Neural cell (in vitro differentiated cells): ENCODE measurements at regions not wholly inside any gene's neighbourhood (a gene's known extent, or its start where the extent isn't known, plus 50 kb on each side); places are given as distances from the start of the nearest gene placed in this dataset.

Experiments
- H2AFZ ChIP-seq: fragments of 200-600, 300-800 bp; sonication (generic), shearing (Covaris generic); 2 replicates; pipeline ENCODE4 v1.6.0; 2014; ENCODE audit warnings: low read depth, mild to moderate bottlenecking, antibody characterized with exemption, low read length, moderate library complexity
- H3F3A ChIP-seq: fragments of 200-600 bp; shearing (Covaris generic); 2 replicates; pipeline ENCODE4 v1.6.1; 2016; ENCODE audit warnings: mild to moderate bottlenecking, moderate library complexity, mixed read lengths, antibody characterized with exemption, low read length; ENCODE audit not compliant: insufficient read depth, poor library complexity, severe bottlenecking
- H3K27ac ChIP-seq: fragments of 200-600, 300-800 bp; sonication (generic), shearing (Covaris generic); 2 replicates; pipeline ENCODE4 v1.5.1; 2014; ENCODE audit warnings: mild to moderate bottlenecking, low read length, moderate library complexity
- H3K27me3 ChIP-seq: fragments of 300-800, 200-600 bp; sonication (generic), shearing (Covaris generic); 2 replicates; pipeline ENCODE4 v1.6.0; 2014; ENCODE audit warnings: mild to moderate bottlenecking, low read depth, low read length, moderate library complexity; ENCODE audit not compliant: insufficient read depth
- H3K36me3 ChIP-seq: fragments of 300-800, 200-600 bp; sonication (generic), shearing (Covaris generic); 2 replicates; pipeline ENCODE4 v1.5.1; 2014; ENCODE audit warnings: mild to moderate bottlenecking, antibody characterized with exemption, low read length, moderate library complexity; ENCODE audit not compliant: insufficient read depth
- H3K4me2 ChIP-seq: fragments of 300-800, 200-600 bp; sonication (generic), shearing (Covaris generic); 2 replicates; pipeline ENCODE4 v1.6.0; 2014; ENCODE audit warnings: mild to moderate bottlenecking, low read length
- H3K4me3 ChIP-seq: fragments of 300-800, 200-600 bp; sonication (generic), shearing (Covaris generic); 2 replicates; pipeline ENCODE4 v1.5.1; 2014; ENCODE audit warnings: mild to moderate bottlenecking, low read length, moderate library complexity
- H3K79me2 ChIP-seq: fragments of 200-600 bp; shearing (Covaris generic); replicated peaks from 2 replicates; pipeline ENCODE4 v1.6.0; 2014; ENCODE audit warnings: mild to moderate bottlenecking, low read length, moderate library complexity; ENCODE audit not compliant: insufficient read depth
- H3K9ac ChIP-seq: fragments of 300-800, 200-600 bp; sonication (generic), shearing (Covaris generic); 2 replicates; pipeline ENCODE4 v1.6.1; 2016; ENCODE audit warnings: mild to moderate bottlenecking, low read length, mixed read lengths
- H3K9me2 ChIP-seq: fragments of 200-600 bp; shearing (Covaris generic); 2 replicates; pipeline ENCODE4 v1.6.1; 2016; ENCODE audit warnings: mild to moderate bottlenecking, low read length, mixed read lengths; ENCODE audit not compliant: insufficient read depth
- H3K9me3 ChIP-seq: fragments of 200-600, 300-800 bp; sonication (generic), shearing (Covaris generic); 2 replicates; pipeline ENCODE4 v1.6.1; 2016; ENCODE audit warnings: mild to moderate bottlenecking, mixed run types, low read length, moderate library complexity, mixed read lengths
- H4K20me1 ChIP-seq: fragments of 200-600 bp; shearing (Covaris generic); 2 replicates; pipeline ENCODE4 v1.6.1; 2016; ENCODE audit warnings: mild to moderate bottlenecking, mixed run types; ENCODE audit not compliant: insufficient read depth
- CTCF ChIP-seq: fragments of 450-650 bp; IDR thresholded peaks from 2 replicates; pipeline ENCODE4 v1.5.1; 2014; ENCODE audit warnings: antibody characterized with exemption, mild to moderate bottlenecking, moderate library complexity; ENCODE audit not compliant: poor library complexity, severe bottlenecking
- EP300 ChIP-seq: fragments of 450-650 bp; conservative IDR thresholded peaks from 2 replicates; pipeline ENCODE4 v1.6.1; 2014; ENCODE audit warnings: antibody characterized with exemption, mild to moderate bottlenecking, moderate library complexity; ENCODE audit not compliant: poor library complexity, severe bottlenecking
- EZH2 ChIP-seq: fragments of 200-600, 300-800 bp; shearing (Covaris generic), sonication (generic); IDR thresholded peaks from 2 replicates; pipeline ENCODE4 v1.6.1; 2014; ENCODE audit warnings: antibody characterized with exemption, low read length, borderline replicate concordance, mild to moderate bottlenecking; ENCODE audit not compliant: insufficient read depth, poor library complexity, severe bottlenecking
- MXI1 ChIP-seq: fragments of 450-650 bp; conservative IDR thresholded peaks from 2 replicates; pipeline ENCODE4 v1.6.1; 2014; ENCODE audit warnings: antibody characterized with exemption, mild to moderate bottlenecking; ENCODE audit not compliant: poor library complexity, severe bottlenecking
- POLR2AphosphoS5 ChIP-seq: IDR thresholded peaks from 2 replicates; pipeline ENCODE4 v1.6.1; 2012
- RAD21 ChIP-seq: fragments of 450-650 bp; conservative IDR thresholded peaks from 2 replicates; pipeline ENCODE4 v1.6.1; 2014; ENCODE audit warnings: antibody characterized with exemption, mild to moderate bottlenecking, moderate library complexity
- REST ChIP-seq: IDR thresholded peaks from 2 replicates; pipeline ENCODE4 v1.6.1; 2012; ENCODE audit warnings: borderline replicate concordance
- SMC3 ChIP-seq: fragments of 450-650 bp; conservative IDR thresholded peaks from 2 replicates; pipeline ENCODE4 v1.6.1; 2014; ENCODE audit warnings: antibody characterized with exemption, mild to moderate bottlenecking, moderate library complexity; ENCODE audit not compliant: poor library complexity
- TAF1 ChIP-seq: IDR thresholded peaks from 2 replicates; pipeline ENCODE4 v1.6.1; 2012; ENCODE audit warnings: low read depth

- H2AFZ ChIP-seq, result no peak overlapping the region
- H3K4me2 ChIP-seq, result no peak overlapping the region
- TF ChIP-seq CTCF (no peak), REST (no peak), POLR2AphosphoS5 (no peak), RAD21 (no peak), EZH2 (no peak), MXI1 (no peak), SMC3 (no peak), TAF1 (no peak), EP300 (no peak)
- no peaks in the 10 kb centered on the region for H3F3A ChIP-seq
- H3K4me3 ChIP-seq, result no peak overlapping the region
- H3K79me2 ChIP-seq, result no peaks in the 10 kb centered on the region
- H3K27ac ChIP-seq, result no peak overlapping the region
- no peaks in the 10 kb centered on the region for H3K36me3 ChIP-seq
- H4K20me1 ChIP-seq, result no peaks in the 10 kb centered on the region
- no peak overlapping the region for H3K9ac ChIP-seq
- H3K9me3 ChIP-seq, result no peaks in the 10 kb centered on the region
- no peaks in the 10 kb centered on the region for H3K27me3 ChIP-seq
- no peaks in the 10 kb centered on the region for H3K9me2 ChIP-seq
Measured at GRCh38 chr7:52911795-52912194, 123.6 kb upstream of the POM121L12 start.

- no peaks in the 10 kb centered on the region for H3K9me3 ChIP-seq
- H3K4me2 ChIP-seq, result no peak overlapping the region
- H3K79me2 ChIP-seq, result no peaks in the 10 kb centered on the region
- no peaks in the 10 kb centered on the region for H3K9me2 ChIP-seq
- no peak for TF ChIP-seq REST
- no peak for TF ChIP-seq SMC3
- no peak for TF ChIP-seq MXI1
- no peak for TF ChIP-seq POLR2AphosphoS5
- no peak for TF ChIP-seq CTCF
- no peak for TF ChIP-seq EP300
- TF ChIP-seq TAF1, result no peak
- no peak for TF ChIP-seq RAD21
- no peak for TF ChIP-seq EZH2
- H3K36me3 ChIP-seq, result no peaks in the 10 kb centered on the region
- no peaks in the 10 kb centered on the region for H3F3A ChIP-seq
- H3K27me3 ChIP-seq, result no peaks in the 10 kb centered on the region
- H3K4me3 ChIP-seq, result no peak overlapping the region
- no peak overlapping the region for H3K27ac ChIP-seq
- no peaks in the 10 kb centered on the region for H4K20me1 ChIP-seq
- no peak overlapping the region for H2AFZ ChIP-seq
- H3K9ac ChIP-seq, result no peak overlapping the region
Measured at GRCh38 chr7:52911326-52911725, 124.1 kb upstream of the POM121L12 start.
